ENCODE measurements at regions not wholly inside any gene's neighbourhood (a gene's known extent, or its start where the extent isn't known, plus 50 kb on each side); places are given as distances from the start of the nearest gene placed in this dataset.

DNA sequence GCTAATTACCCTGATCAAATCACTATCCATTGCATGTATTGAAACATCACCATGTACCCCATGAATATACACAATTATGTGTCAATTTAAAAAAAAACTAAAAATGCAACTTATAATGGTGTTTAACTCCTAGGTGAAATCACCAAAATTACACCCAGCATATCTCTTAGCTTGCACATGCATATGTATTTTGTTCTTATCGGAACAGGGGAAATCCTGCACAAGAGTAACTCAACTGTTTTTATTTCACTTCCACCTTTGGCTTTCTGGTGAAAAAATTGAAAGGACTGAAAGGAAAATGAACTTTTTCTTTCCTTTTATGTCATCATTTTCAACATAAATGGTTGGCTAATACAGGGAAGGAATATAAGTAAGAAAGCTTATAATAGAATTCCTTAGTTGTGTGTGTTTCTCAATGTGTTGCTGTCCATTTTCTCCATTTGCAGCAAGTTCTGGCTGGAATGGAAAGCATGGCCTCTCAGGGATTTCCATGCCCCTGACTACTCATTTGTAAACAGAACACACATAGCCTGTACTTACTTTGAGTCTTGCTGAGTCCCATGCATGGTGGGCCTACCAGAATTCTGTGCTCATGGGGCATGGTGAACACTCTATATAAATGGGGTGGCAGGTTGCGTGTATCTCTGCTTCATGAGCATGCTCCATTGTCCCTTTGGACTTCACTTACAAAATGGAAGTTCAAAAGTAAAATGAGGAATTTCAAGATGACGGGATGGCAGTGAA, 462.0 kb downstream of the HS3ST3B1 start:
- no peak for DNase-seq (ENCODE audit: low spot score)

DNA sequence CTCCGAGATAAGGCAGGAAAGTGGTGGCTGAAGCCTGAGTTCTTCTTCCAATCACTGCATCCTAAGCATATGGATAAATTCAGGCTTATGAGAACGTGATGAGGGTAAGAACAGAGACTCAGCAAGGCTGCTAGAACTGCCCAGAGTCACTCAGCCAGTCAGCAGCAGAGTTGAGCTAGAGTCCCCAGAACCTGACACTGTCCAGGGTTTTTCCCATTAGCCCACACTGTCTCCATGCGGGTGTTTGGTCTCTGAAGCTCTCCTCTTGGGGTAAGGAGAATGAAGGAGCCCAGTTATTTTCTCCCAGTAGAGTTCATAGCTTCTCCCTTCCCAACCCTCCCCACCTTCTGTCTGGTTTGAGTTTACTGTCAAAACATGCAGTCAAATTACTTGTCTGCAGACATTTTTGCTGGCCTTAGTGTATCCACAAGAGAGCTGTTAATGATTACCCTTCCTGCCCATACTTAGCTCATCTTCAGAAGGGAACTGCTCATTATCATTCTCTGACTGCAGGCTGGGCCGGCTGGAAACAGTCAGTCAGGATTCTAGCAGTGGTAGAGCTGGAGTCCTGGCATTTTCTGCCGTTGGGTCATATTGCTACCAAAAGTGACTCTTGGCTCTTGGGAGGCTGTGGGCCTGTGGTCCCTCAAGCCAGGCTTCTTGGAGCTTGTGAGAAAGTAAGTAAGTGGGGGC, 460.0 kb downstream of the HS3ST3B1 start:
- peak; percentile 22 for DNase-seq (ENCODE audit: low spot score)

DNA sequence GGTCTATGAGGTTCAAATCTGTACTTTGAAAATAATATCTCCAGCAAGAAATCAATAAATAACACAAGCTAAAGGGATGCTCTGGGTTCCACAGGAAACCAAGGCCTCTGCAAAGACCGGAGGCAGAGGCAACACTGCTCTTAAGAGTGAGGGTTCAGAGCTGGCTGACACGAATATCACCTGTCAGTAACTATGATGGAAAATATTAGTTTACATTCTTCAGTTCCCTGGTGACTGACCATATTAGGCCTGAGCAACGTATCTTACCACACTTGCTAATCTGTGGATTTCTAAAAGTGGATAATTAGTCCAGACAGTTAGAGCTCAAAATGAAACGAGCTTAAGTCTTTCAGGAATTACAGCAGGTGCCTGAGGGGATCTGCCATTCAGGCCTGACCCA, 459.3 kb downstream of the HS3ST3B1 start:
- no peak for DNase-seq (ENCODE audit: low spot score)

DNA sequence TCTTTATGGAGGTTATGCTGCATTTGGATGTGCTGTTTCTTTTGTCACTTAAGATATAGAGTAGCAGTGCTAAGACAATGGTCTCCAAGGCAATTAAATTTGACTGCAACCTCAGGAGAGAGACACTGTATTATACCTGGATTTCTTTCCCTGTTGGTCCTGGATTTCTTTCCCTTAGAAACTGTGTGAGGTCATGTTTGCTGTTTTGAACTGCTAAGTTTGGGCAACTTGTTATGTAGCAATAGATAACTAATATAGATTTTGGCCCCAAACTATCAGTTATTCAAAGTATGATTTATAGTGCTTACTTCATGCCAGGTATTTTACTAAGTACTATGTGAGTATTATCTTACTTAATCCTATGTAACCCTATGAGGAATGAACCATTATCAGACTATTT, 458.4 kb downstream of the HS3ST3B1 start:
- no peak for DNase-seq (ENCODE audit: low spot score)

DNA sequence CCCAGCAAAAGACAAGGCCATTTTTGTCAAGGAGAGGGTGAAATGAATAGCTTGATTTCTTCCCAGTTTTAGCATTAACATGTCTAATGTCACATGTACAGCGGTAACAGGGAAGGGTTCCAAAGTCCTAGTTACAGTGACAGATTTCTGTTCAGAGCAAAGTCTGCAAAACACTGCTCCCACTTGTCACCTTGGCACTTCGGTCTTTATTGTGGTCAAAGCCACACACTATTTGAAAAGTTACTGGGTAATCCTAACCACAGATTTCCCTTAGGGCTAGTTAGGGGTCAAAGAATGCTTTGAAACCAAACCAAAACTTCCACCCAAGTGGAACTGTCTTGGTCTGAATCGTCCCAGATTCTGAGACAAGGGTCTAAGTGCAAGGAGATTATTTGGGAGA, 455.6 kb downstream of the HS3ST3B1 start:
- no peak for DNase-seq (ENCODE audit: low spot score)

DNA sequence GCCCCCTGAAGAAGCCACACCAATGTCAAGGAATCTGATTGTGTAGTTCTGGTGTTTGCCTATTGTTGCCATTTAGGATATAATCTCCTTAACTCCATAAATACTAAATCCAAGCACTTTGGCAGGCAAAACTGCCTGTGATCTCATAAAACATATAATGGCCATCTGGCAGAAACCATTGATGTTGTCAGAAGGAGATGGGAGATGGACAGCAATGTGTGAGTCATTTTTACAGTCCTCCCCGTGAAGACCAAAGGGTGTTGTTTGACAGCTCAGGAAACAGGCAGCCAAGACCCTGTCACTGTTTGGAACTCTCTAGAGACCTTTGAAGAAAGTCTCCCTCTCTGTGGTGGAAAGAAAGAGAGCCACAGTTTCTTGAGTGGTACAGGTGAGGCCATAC, 454.1 kb downstream of the HS3ST3B1 start:
- no peak for DNase-seq (ENCODE audit: low spot score)

DNA sequence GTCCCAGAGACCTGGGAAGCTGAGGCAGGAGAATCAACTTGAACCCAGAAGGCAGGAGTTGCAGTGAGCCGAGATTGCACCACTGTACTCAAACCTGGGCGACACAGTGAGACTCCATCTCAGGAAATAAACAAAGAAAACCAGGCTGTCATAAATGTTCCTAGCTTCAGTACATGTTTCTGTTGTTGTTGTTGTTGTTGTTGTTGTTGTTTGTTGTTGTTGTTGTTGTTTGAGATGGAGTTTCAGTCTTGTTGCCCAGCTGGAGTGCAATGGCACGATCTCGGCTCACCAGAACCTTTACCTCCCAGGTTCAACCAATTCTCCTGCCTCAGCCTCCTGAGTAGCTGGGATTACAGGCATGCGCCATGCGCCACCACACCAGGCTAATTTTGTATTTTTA, 452.5 kb downstream of the HS3ST3B1 start:
- DNase-seq (ENCODE audit: low spot score), result no peak

DNA sequence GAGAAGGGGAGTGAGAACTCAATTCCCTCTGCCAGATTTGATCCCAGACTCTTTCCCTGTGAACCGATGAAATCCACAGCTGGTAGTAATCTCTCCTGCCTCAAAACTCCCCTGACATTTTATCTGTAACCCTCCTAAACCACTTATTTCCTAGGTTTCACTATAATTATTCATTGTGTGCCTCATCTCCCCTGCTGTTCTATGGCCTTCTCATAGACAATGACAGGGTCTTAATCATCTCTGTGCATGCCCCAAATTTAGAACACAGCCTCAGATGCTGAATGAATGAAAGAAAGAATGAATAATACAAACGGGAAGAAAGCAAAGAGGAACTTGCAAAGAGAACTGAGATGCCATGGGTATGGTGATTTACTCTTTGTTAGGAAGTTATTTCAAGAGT, 451.1 kb downstream of the HS3ST3B1 start:
- no peak for DNase-seq (ENCODE audit: low spot score)

DNA sequence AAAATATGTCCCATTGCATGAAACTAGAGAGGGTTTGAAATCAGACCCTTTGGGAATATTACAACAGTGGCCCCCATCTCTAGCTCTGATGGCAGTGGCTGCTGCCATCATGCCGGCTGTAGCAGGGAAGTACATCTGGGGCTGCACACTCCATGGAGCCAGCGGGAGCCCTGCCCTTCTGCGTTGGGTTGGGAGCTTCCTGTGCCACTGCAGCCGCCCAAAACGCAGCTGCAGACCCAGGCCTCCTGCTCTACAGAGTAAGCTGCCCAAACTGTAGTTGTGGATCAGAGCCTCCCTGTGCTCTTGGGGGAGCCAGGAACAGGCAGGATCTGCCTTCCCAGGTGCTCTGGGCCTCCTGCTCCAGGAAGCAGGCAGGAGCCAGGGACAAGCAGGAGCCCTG, 450.0 kb downstream of the HS3ST3B1 start:
- DNase-seq (ENCODE audit: low spot score), result no peak

DNA sequence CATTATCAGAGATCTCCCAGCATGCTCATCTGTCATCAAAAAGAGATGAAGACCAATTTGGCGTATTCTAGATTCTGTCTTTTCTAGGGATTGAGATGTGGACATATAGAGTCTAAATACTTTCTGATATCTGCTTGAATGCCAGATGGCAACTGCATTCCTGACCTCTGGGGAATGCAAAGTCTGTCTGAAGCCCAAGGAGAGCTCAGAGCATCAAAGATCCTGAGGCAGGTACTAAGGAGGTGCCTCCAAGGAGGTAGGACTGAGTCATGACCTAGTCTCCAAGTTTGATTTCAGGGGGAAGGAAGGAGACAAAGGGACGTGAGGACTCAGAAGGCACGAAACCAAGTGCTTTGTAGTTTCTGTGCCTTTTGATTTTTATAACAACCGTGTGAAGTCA, 448.4 kb downstream of the HS3ST3B1 start:
- DNase-seq (ENCODE audit: low spot score), result no peak

DNA sequence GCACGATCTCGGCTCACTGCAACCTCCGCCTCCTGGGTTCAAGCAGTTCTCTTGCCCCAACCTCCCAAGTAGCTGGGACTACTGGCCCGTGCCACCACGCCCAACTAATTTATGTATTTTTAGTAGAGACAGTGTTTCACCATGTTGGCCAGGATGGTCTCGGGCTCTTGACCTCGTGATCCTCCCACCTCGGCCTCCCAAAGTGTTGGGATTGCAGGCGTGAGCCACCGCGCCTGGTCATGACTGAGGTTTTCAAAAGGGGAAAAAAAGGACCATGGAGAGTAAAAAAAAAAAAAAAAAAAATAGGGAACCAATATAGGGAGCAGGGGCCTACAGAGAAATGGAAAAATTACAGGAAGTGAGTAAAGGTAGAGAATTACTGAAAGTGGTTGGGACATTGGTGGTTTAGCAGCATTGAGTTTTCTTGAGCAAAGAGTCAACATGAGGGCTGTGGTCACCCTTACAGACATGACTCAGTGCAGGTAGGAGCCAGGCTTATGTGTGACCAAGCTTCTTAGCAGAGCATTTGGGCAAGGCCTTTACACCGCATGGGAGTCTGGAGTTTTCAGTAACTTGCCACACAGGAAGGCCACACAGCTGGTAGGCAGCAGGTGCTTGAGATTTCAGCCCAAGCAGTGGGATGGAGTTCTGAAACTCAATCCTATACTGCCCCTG, 447.3 kb downstream of the HS3ST3B1 start:
- DNase-seq (ENCODE audit: low spot score), result no peak

DNA sequence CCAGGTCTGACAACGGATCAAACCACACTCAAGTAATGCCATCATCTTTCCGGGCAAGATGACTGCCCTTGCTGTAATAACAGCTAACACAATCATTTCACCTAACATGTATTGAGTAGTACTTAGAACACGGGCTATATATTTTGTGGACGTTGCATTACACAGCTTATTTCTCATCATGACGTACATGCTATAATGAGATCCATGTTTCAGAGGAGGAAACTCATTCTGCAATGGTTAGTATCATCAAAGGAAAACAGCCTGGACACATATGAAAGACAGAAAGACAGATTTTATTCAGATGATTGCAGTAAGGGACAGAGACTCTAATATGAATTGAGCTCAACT, 446.7 kb downstream of the HS3ST3B1 start:
- peak; percentile 14 for DNase-seq (ENCODE audit: low spot score)

DNA sequence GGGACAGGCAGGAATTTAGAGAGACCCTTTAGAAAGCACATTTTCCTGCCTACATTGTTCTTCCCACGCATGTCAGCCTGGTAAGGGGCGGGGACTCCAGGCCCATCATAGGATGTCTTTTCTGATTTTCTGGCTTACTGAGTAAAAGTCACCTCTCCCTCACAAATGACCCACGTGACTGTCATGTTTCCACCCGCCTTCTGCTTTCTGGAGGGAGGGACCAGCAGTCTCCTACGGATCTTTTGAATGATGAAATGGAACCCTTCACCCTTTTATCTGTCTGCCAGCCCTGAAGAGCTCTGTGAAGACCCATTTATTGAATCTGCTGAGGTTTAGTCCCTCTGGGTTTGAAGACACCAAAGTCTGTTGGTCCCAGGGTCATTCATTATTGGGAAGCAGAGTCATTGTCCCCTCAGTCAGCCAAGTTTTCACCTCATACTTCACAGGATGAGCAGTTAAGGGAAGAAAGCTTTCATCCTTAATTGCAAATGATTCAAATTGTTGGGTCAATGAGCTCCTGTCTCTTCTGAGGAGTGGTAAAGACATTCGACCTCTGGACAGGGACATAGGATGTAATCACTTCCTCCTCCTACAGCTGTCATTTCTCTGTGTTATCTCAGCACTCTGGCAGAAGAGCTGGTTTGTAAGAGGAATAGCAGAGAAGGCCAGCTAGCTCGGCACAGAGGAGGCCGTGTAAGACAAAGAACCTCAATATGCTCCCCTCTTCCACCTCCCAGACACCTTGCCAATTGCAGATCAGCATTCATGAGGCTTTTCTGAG, 446.1 kb downstream of the HS3ST3B1 start:
- DNase-seq (ENCODE audit: low spot score), result peak; percentile 14

DNA sequence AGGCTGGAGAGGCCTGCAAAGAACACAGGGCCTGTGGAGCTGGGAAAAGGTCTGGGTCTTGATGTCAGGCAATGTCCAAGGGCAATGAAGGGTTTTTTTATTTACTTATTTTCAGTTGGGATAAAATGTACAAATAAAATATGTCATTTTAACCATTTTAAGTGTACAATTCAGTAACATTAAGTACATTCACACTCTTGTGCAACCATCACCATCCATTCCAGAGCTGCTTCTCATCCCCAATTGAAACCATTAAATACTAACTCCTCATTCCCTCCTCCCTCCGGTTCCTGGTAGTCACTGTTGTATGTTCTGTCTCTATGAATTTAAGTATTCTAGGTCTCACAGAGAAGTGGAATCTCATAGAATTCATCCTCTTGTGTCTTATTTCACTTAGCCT, 444.7 kb downstream of the HS3ST3B1 start:
- DNase-seq (ENCODE audit: low spot score), result peak; percentile 44

DNA sequence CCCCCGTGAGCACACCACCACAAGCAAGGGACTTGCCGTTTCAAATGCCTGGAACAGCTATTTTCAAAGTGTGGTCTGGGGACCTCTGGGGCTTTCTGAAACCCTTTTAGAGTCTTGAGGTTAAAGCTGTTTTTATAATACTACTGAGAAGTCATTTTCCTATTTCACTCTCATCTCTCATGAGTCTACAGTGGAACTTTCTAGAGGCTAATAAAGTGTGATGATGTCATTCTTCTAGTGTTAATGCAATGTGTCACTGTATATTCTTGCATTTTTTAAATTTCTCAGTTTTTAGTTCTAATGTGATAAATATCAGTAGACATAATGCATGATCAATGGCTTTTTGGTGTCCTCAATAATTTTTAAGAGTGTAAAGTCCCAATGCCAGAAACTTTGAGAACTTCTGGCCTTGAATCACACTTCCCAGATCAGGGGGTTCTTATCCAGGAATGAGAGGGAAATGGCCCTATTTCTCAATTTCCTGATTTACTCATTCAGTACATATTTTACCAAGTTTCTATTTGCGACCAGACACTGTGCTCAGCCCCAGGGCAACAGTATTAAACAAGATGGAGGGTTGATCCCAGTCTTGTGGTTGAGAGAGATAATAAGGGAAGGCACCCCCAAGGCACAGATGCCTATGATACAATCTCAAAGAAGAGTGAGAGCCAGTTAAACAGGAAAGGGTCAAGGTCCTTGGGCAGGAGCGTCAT, 444.0 kb downstream of the HS3ST3B1 start:
- DNase-seq (ENCODE audit: low spot score), result peak; percentile 55

DNA sequence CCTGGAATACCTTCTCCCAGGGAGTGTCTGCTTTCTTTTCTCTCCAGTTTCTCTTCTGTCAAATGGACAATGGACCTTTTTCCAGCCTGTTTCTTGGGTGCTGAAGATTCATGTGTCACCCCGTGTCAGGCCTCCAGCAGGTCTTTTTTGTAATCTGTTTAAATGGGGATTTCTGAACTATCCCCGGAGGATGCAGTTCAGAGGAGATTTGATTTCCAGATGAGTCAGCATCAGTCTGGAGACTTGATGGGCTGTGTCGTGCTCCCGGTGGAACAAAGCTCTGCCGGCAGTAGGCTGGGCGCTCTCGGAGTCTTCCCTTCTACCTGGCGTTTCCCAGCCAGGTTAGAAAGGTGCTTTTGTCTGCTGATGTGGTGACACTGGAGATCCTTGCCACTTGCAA, 440.6 kb downstream of the HS3ST3B1 start:
- DNase-seq (ENCODE audit: low spot score), result peak; percentile 20

DNA sequence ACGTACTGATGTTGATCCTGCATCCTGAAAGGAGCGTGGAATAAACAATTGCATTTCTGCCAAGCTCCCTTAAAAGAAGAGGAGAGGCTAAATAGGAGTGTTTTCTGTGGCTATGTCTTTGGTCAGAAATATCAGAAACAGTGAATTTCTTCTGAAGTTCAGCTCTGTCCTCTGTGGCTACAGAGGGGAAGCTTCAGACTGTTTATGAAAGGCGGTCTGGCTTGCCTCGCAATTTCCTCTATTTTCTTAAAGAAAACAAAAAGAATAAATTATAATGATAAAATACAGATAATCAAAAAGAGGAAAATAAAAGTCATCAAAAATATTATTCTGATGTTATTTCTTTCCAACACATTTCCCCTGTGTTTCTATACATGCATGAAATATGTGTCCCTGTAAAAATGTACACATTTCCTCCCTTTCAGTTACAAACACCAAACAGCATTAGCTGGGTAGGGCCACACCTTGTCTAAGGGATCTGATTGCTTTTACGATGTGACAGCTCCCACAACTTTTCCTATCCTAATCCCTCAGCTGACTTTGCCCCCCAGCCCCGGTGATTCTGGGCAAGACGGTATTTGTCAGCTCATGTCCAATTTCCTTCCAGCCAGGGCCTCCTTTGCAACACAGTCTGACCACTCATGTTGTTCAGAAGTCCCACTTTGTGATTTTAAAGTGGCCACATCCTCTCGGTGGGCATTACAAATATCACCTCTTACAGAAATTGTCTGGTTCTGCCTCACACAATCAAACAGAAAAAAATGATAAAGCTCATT, 439.0 kb downstream of the HS3ST3B1 start:
- DNase-seq (ENCODE audit: low spot score), result no peak

DNA sequence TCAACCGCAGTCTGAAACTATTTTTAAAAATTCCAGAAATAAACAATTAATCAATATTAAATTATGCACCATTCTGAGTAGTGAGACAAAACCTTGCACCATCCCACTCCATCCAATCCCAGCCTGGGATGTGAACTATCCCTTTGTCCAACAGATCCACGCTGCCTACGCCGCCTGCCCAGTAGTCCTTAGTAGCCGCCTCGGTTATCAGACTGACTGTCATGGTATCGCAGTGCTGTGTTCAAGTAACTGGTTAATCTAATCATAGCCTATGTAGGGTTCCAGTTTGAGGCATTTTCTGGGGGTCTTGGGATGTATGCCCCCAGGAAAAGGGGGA, 437.7 kb downstream of the HS3ST3B1 start:
- no peak for DNase-seq (ENCODE audit: low spot score)

DNA sequence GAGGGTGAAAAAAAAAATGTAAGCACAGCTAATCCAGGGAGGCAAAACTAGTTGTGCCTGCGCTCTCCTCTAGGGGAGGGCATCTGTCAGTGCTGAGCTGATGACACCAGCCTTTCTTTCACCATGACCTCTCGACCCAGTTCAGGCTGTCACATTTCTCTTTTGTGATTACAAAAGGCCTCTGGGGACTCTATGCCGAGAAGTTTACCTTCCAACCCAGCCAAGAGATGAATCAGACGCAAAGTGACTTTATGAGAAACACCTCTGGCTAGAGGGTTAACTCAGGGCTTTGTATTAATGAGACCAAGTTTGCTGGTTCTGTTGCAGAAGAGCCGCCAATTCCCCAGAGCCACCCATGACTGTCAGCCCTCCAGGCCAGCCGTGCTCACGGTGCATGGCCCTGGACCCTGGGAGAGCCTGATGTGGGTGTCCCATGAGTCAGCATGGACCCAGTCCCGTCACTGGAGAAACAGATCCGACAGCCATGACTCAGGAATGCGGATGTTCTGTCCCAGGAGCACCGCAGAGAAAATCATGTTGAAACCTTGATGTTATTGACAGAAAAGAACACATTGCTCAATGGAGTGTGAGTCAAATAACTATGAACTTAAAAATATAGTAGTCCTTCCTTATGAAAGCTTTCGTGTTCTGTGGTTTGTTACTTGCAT, 437.2 kb downstream of the HS3ST3B1 start:
- DNase-seq (ENCODE audit: low spot score), result peak; percentile 94

DNA sequence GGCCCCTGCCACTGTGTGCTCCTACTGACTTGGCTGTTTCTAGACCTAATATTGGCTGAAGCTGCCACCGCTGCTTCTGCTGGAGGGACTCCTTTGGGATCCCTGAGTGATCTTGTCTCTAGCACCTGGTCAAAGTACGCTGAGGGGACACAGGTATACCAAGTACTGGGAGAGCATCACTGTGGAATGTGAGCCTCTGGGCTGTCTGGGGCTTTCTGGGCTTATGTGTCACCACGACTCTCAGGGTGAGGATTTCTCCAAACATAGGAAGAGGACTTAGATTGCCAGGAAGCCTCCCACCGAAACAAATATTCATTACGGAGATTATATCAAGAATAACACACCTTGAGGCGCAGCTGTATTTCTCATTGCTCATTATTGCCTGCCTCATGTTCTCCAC, 435.8 kb downstream of the HS3ST3B1 start:
- no peak for DNase-seq (ENCODE audit: low spot score)

DNA sequence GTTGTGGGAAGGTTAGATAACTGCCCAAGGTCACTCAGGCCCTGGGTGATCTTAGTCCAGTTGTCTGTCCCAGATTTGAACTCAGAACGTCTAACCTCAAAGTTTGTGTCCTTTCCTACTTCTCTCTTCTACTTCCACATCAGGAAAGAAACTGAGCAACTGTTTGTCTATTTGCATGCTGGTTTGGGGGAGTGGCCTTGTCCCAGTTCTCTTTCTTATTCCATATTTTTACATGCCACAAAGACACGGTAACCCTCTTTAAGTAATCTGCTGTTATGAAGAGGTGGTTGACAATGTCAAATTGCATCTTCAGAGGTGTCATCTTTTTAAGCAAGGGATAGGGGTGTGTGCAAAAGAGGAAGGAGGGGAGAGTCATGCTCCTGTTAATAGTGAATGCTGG, 432.5 kb downstream of the HS3ST3B1 start:
- no peak for DNase-seq (ENCODE audit: low spot score)

Data from GM03348 (cell line).